ENCODE measurements at regions not wholly inside any gene's neighbourhood (a gene's known extent, or its start where the extent isn't known, plus 50 kb on each side); places are given as distances from the start of the nearest gene placed in this dataset.

- Histone ChIP-seq H3F3A (replicated peaks; ENCODE audit: insufficient read depth) (peaks cover 8% of the 10 kb centered on the region), H3K79me2 (ENCODE audit: insufficient read depth) (no peaks in the 10 kb centered on the region), H2AFZ (ENCODE audit: low read depth) (no peak overlapping the region), H3K27ac (ENCODE audit: low read depth in 2 of 2, low read length in 1 of 2) (peak overlapping the region; percentile 85 to 89), H3K9me2 (no peaks in the 10 kb centered on the region), H3K4me3 (ENCODE audit: low read depth in 2 of 2, low read length in 1 of 2) (no peak overlapping the region), H3K9me3 (no peaks in the 10 kb centered on the region), H4K20me1 (ENCODE audit: insufficient read depth) (no peaks in the 10 kb centered on the region), H3K36me3 (replicated peaks in 1 of 2; ENCODE audit: control insufficient read depth in 1 of 2, insufficient read depth in 2 of 2, low read length in 1 of 2) (no peaks in the 10 kb centered on the region), H3K4me2 (no peak overlapping the region), H3K9ac (no peak overlapping the region), H3K4me1 (ENCODE audit: control insufficient read depth in 1 of 2, insufficient read depth in 2 of 2, low read depth in 1 of 2, low read length in 1 of 2) (peaks cover 0 to 24% of the 10 kb centered on the region in 2 experiments; a peak in 2 of 4 replicates), H3K27me3 (ENCODE audit: insufficient read depth) (no peaks in the 10 kb centered on the region)
- POLR2A ChIA-PET, result no interaction called here
- DNase-seq, result no peak
- CTCF ChIA-PET, result interaction anchor here (1.0 to 3.5 kb wide), 2 partner anchors 14 to 26 kb away, joined by 3 to 14 read pairs; no protein-coding TSS in a partner anchor
- TF ChIP-seq ELF1 (IDR thresholded peaks at IDR 0.05) (no peak), EP300 (IDR thresholded peaks at IDR 0.05; ENCODE audit: borderline replicate concordance in 1 of 2, low read depth in 1 of 2, low read length in 1 of 2) (no peak), RXRA (IDR thresholded peaks at IDR 0.05; ENCODE audit: borderline replicate concordance, low read depth) (no peak)
Measured at GRCh38 chr5:57805170-57805569, 322.6 kb upstream of the ACTBL2 start.

GRCh38 chr5:57804505-57804904 is 321.9 kb upstream of the ACTBL2 start:
- Histone ChIP-seq H3K9me3 (no peaks in the 10 kb centered on the region), H3K36me3 (replicated peaks in 1 of 2; ENCODE audit: control insufficient read depth in 1 of 2, insufficient read depth in 2 of 2, low read length in 1 of 2) (no peaks in the 10 kb centered on the region), H3K9me2 (no peaks in the 10 kb centered on the region), H3K9ac (peak overlapping the region; percentile 21; the same call in 1 of the 2 replicates), H4K20me1 (ENCODE audit: insufficient read depth) (no peaks in the 10 kb centered on the region), H3K4me2 (no peak overlapping the region), H3F3A (replicated peaks; ENCODE audit: insufficient read depth) (peaks cover 8% of the 10 kb centered on the region), H3K4me1 (ENCODE audit: control insufficient read depth in 1 of 2, insufficient read depth in 2 of 2, low read depth in 1 of 2, low read length in 1 of 2) (peaks cover 0 to 24% of the 10 kb centered on the region in 2 experiments; a peak in 2 of 4 replicates), H2AFZ (ENCODE audit: low read depth) (no peak overlapping the region), H3K27ac (ENCODE audit: low read depth in 2 of 2, low read length in 1 of 2) (peak overlapping the region; percentile 85 to 89), H3K27me3 (ENCODE audit: insufficient read depth) (no peaks in the 10 kb centered on the region), H3K79me2 (ENCODE audit: insufficient read depth) (no peaks in the 10 kb centered on the region), H3K4me3 (ENCODE audit: low read depth in 2 of 2, low read length in 1 of 2) (no peak overlapping the region)
- TF ChIP-seq NFIC (IDR thresholded peaks at IDR 0.05; ENCODE audit: borderline replicate concordance) (no peak), PBX3 (IDR thresholded peaks at IDR 0.05) (no peak)
- ChIA-PET CTCF (interaction anchor here (1.0 to 3.5 kb wide), 2 partner anchors 15 to 25 kb away, joined by 3 to 14 read pairs; no protein-coding TSS in a partner anchor), POLR2A (no interaction called here)
- DNase-seq, result no peak
- 89% methylated on average over 1 of the region's 1 CpG for WGBS (ENCODE audit: low lambda C conversion rate)

- WGBS (ENCODE audit: low lambda C conversion rate), result 27% methylated on average over 2 of the region's 2 CpGs
- Histone ChIP-seq H3K79me2 (ENCODE audit: insufficient read depth) (no peaks in the 10 kb centered on the region), H3K9ac (peak overlapping the region; percentile 21; the same call in 1 of the 2 replicates), H3K27me3 (ENCODE audit: insufficient read depth) (no peaks in the 10 kb centered on the region), H4K20me1 (ENCODE audit: insufficient read depth) (no peaks in the 10 kb centered on the region), H3K36me3 (replicated peaks in 1 of 2; ENCODE audit: control insufficient read depth in 1 of 2, insufficient read depth in 2 of 2, low read length in 1 of 2) (no peaks in the 10 kb centered on the region), H3F3A (replicated peaks; ENCODE audit: insufficient read depth) (peaks cover 8% of the 10 kb centered on the region), H2AFZ (ENCODE audit: low read depth) (no peak overlapping the region), H3K4me3 (ENCODE audit: low read depth in 2 of 2, low read length in 1 of 2) (no peak overlapping the region), H3K9me2 (no peaks in the 10 kb centered on the region), H3K27ac (ENCODE audit: low read depth in 2 of 2, low read length in 1 of 2) (peak overlapping the region; percentile 85 to 89), H3K4me2 (no peak overlapping the region), H3K4me1 (ENCODE audit: control insufficient read depth in 1 of 2, insufficient read depth in 2 of 2, low read depth in 1 of 2, low read length in 1 of 2) (peaks cover 0 to 24% of the 10 kb centered on the region in 2 experiments; a peak in 2 of 4 replicates), H3K9me3 (no peaks in the 10 kb centered on the region)
- ChIA-PET CTCF (interaction anchor here (3.5 kb wide), 1 partner anchor 25 kb away, joined by 14 read pairs; no protein-coding TSS in a partner anchor), POLR2A (no interaction called here)
- no peak for DNase-seq
- TF ChIP-seq NRF1 (IDR thresholded peaks at IDR 0.05; ENCODE audit: low read depth, low read length), result no peak
- no peak for TF ChIP-seq MAX (IDR thresholded peaks at IDR 0.05; ENCODE audit: low read depth)
- peak; percentile 58; the same call in 1 of the 2 replicates for TF ChIP-seq POLR2AphosphoS5 (IDR thresholded peaks at IDR 0.05; ENCODE audit: low read depth, low read length)
- no peak for TF ChIP-seq ZBTB33 (IDR thresholded peaks at IDR 0.05; ENCODE audit: borderline replicate concordance, low read depth)
- no peak for TF ChIP-seq RAD21 (IDR thresholded peaks at IDR 0.05; ENCODE audit: low read length)
- peak; percentile 60; the same call in 1 of the 2 replicates for TF ChIP-seq RXRA (IDR thresholded peaks at IDR 0.05; ENCODE audit: borderline replicate concordance, low read depth)
- no peak for TF ChIP-seq SIN3A (IDR thresholded peaks at IDR 0.05; ENCODE audit: borderline replicate concordance, low read depth, low read length)
- TF ChIP-seq ELF1 (IDR thresholded peaks at IDR 0.05), result no peak
- TF ChIP-seq FOSL2 (IDR thresholded peaks at IDR 0.05; ENCODE audit: borderline replicate concordance, low read depth), result peak; percentile 16; the same call in 1 of the 2 replicates
- peak; percentile 68; the same call in 1 of the 2 replicates for TF ChIP-seq FOXM1 (IDR thresholded peaks at IDR 0.05; ENCODE audit: low read depth)
- peak; percentile 92 for TF ChIP-seq MEF2A (IDR thresholded peaks at IDR 0.05; ENCODE audit: borderline replicate concordance, low read depth)
- TF ChIP-seq NFIC (IDR thresholded peaks at IDR 0.05; ENCODE audit: borderline replicate concordance), result peak; percentile 69
- TF ChIP-seq CHD2 (IDR thresholded peaks at IDR 0.05; ENCODE audit: low read length, partially characterized antibody), result no peak
- no peak for TF ChIP-seq CTCF (IDR thresholded peaks at IDR 0.05)
- TF ChIP-seq TCF12 (IDR thresholded peaks at IDR 0.05), result peak; percentile 93
- no peak for TF ChIP-seq GATA2 (CRISPR knock-in tag; IDR thresholded peaks at IDR 0.05)
Measured at GRCh38 chr5:57804007-57804444, 321.4 kb upstream of the ACTBL2 start.
